A673 (cell line): ENCODE measurements at regions not wholly inside any gene's neighbourhood (a gene's known extent, or its start where the extent isn't known, plus 50 kb on each side); places are given as distances from the start of the nearest gene placed in this dataset.

Source experiments
- EZH2 ChIP-seq: fragments of 200-600 bp; sonication (generic); IDR thresholded peaks from 2 replicates; pipeline ENCODE4 v1.6.1; 2017; ENCODE audit warnings: borderline replicate concordance, low read depth, mild to moderate bottlenecking, mixed read lengths, antibody characterized with exemption, low read length; ENCODE audit not compliant: poor library complexity, severe bottlenecking
- TF ChIP-seq, protein P1 (sequence below): fragments of 300-800, 200-600 bp; sonication (generic); conservative IDR thresholded peaks from 2 replicates; pipeline ENCODE4 v1.5.1; 2017; ENCODE audit warnings: low read depth, mild to moderate bottlenecking, antibody characterized with exemption, low read length, moderate library complexity, mixed read lengths

DNA sequence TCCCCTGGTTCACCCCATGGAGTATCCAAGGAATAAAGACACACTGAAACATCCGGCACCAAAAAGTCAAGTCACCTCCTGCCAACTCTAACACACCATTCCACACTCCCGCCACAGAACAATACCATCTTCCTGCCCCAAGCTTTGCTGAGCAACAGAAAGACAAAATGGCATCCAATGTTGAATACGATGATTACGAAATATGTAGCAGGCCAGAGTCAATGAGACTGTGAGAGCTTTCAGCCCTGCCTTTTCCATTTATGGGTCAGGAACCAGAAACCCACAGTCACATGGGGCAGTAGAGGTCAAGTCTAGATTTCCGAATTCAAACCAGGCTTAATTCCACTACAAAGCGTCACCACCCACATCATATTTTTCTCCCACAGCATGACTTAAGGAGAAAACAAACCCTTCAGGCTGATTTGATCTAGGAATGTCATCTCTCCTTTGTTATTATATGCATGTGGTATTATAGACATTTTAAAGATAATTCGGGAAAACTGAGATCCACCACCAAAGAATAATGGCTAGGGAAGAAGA lies 249.8 kb downstream of the SETD4 start:
- TF ChIP-seq, protein P1, sequence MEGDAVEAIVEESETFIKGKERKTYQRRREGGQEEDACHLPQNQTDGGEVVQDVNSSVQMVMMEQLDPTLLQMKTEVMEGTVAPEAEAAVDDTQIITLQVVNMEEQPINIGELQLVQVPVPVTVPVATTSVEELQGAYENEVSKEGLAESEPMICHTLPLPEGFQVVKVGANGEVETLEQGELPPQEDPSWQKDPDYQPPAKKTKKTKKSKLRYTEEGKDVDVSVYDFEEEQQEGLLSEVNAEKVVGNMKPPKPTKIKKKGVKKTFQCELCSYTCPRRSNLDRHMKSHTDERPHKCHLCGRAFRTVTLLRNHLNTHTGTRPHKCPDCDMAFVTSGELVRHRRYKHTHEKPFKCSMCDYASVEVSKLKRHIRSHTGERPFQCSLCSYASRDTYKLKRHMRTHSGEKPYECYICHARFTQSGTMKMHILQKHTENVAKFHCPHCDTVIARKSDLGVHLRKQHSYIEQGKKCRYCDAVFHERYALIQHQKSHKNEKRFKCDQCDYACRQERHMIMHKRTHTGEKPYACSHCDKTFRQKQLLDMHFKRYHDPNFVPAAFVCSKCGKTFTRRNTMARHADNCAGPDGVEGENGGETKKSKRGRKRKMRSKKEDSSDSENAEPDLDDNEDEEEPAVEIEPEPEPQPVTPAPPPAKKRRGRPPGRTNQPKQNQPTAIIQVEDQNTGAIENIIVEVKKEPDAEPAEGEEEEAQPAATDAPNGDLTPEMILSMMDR, result no peak
- no peak for TF ChIP-seq EZH2
